GM06990 (cell line): ENCODE measurements at regions not wholly inside any gene's neighbourhood (a gene's known extent, or its start where the extent isn't known, plus 50 kb on each side); places are given as distances from the start of the nearest gene placed in this dataset.

Experiments used
- DNase-seq: peaks from one replicate; pipeline ENCODE4 v3.0.0-alpha.2; 2011; ENCODE audit not compliant: insufficient read length; ENCODE audit errors: extremely low read depth
- H3K27me3 ChIP-seq: replicated peaks from 2 replicates; pipeline ENCODE4 v1.6.0; 2011; ENCODE audit warnings: low read length; ENCODE audit not compliant: control insufficient read depth, insufficient read depth
- H3K36me3 ChIP-seq: 2 replicates; pipeline ENCODE4 v1.5.1; 2011; ENCODE audit warnings: low read length; ENCODE audit not compliant: control insufficient read depth, insufficient read depth
- H3K4me3 ChIP-seq: replicated peaks from 2 replicates; pipeline ENCODE4 v1.5.1; 2011; ENCODE audit warnings: low read depth, mild to moderate bottlenecking, control low read depth, low read length
- CTCF ChIP-seq: IDR thresholded peaks from 2 replicates; pipeline ENCODE4 v1.5.1; 2011; ENCODE audit warnings: low read length, control low read depth, mild to moderate bottlenecking, inconsistent platforms; ENCODE audit not compliant: insufficient read depth, poor library complexity, severe bottlenecking

- no peak overlapping the region for H3K4me3 ChIP-seq
- no peak for DNase-seq
- H3K27me3 ChIP-seq, result no peaks in the 10 kb centered on the region; the same call in 1 of the 2 replicates
- no peak for TF ChIP-seq CTCF
- H3K36me3 ChIP-seq, result no peaks in the 10 kb centered on the region
These were observed 86.8 kb upstream of the CHST15 start for GRCh38 chr10:124180044-124180745.

GRCh38 chr10:124179308-124180043 is 86.1 kb upstream of the CHST15 start:
- no peak for TF ChIP-seq CTCF
- no peaks in the 10 kb centered on the region; the same call in 1 of the 2 replicates for H3K27me3 ChIP-seq
- no peak for DNase-seq
- no peaks in the 10 kb centered on the region for H3K36me3 ChIP-seq
- no peak overlapping the region for H3K4me3 ChIP-seq

DNA sequence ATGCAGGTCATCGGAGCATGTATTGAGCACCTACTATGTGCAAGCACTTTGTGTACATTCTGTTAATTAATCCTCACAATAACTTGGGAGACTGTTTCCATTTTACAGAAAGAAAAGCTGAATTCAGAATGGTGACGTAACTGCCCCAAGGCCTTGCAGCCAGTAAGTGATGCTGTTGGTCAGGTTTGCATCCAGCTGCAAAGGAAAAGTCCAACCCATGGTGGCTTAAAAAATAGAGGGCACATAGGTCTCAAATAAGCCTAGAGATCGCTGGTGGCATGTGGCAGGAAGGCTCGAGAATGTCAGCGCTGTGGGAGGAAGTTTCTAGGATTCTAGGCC is 83.8 kb upstream of the CHST15 start:
- Histone ChIP-seq H3K4me3 (no peak overlapping the region), H3K27me3 (no peaks in the 10 kb centered on the region; the same call in 1 of the 2 replicates), H3K36me3 (no peaks in the 10 kb centered on the region)
- DNase-seq, result no peak
- no peak for TF ChIP-seq CTCF

DNA sequence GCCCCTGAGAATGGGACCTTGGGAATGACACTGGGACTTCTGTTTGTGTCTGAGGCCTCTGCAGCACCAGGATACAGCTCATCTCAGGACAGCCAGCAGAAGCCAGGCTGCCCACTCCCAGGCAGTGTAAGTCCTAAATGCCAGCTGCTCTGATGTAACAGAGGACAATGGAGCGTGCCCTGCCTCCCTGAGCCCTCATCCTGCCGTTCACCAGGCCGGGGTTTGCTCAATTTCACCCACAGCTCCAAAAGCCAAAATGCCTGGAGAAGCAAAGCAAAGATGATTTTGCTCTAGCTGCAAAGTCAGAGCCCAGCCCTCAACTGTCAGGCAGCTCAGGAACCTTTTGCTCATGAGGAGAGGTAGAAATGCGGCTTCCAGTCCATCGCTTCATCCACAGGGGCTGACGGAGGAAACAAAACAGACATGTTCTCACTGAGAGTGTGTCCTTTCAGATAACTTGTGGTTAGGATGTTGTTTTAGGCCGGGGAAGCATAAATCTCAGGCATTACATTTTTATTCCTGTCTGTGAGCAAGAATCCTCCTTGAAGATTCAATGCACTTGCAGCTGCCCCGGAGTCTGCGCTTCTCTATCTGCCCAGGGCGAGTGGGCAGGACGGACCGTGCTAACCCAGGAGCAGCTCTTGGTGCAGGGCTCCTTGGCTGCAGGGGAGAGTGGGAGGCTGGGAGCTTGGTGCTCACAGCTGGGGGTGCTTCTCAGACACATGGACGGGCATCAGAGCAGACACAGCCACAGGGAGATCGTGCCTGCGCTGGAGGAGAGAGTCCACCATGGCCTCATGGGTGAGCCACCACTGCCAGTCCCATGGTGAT is 83.2 kb upstream of the CHST15 start:
- Histone ChIP-seq H3K36me3 (no peaks in the 10 kb centered on the region), H3K4me3 (no peak overlapping the region), H3K27me3 (no peaks in the 10 kb centered on the region; the same call in 1 of the 2 replicates)
- TF ChIP-seq CTCF, result no peak
- DNase-seq, result no peak

GRCh38 chr10:124175701-124176348 is 82.4 kb upstream of the CHST15 start:
- no peak overlapping the region for H3K4me3 ChIP-seq
- DNase-seq, result no peak
- H3K36me3 ChIP-seq, result no peaks in the 10 kb centered on the region
- H3K27me3 ChIP-seq, result no peaks in the 10 kb centered on the region; the same call in 1 of the 2 replicates
- no peak for TF ChIP-seq CTCF
